H7 (cell line): ENCODE measurements at regions not wholly inside any gene's neighbourhood (a gene's known extent, or its start where the extent isn't known, plus 50 kb on each side); places are given as distances from the start of the nearest gene placed in this dataset.

Experiments used
- DNase-seq: peaks from one replicate; pipeline ENCODE4 v3.0.0; 2012
- H3K27me3 ChIP-seq: 2 replicates; pipeline ENCODE4 v1.6.0; 2011; ENCODE audit warnings: mild to moderate bottlenecking, low read length; ENCODE audit not compliant: control insufficient read depth, insufficient read depth
- H3K36me3 ChIP-seq: replicated peaks from 2 replicates; pipeline ENCODE4 v1.5.1; 2011; ENCODE audit warnings: low read length; ENCODE audit not compliant: control insufficient read depth, insufficient read depth
- H3K4me3 ChIP-seq: 2 replicates; pipeline ENCODE4 v1.5.1; 2011; ENCODE audit warnings: low read depth, mild to moderate bottlenecking, control low read depth, low read length, moderate library complexity; ENCODE audit not compliant: insufficient read depth

- H3K27me3 ChIP-seq, result no peaks in the 10 kb centered on the region; the same call in 1 of the 2 replicates
- DNase-seq, result no peak
- H3K36me3 ChIP-seq, result no peaks in the 10 kb centered on the region
- H3K4me3 ChIP-seq, result no peak overlapping the region
These were observed 112.9 kb upstream of the GPRIN3 start for GRCh38 chr4:89420507-89420906.

- no peaks in the 10 kb centered on the region for H3K36me3 ChIP-seq
- no peak overlapping the region for H3K4me3 ChIP-seq
- H3K27me3 ChIP-seq, result no peaks in the 10 kb centered on the region; the same call in 1 of the 2 replicates
- DNase-seq, result no peak
These were observed 111.6 kb upstream of the GPRIN3 start for GRCh38 chr4:89419111-89419695.

GRCh38 chr4:89416960-89417359 is 109.4 kb upstream of the GPRIN3 start:
- Histone ChIP-seq H3K4me3 (no peak overlapping the region), H3K36me3 (no peaks in the 10 kb centered on the region), H3K27me3 (no peaks in the 10 kb centered on the region; the same call in 1 of the 2 replicates)
- no peak for DNase-seq

- Histone ChIP-seq H3K4me3 (no peak overlapping the region), H3K27me3 (no peaks in the 10 kb centered on the region), H3K36me3 (no peaks in the 10 kb centered on the region)
- DNase-seq, result no peak
These were observed 105.9 kb upstream of the GPRIN3 start for GRCh38 chr4:89413518-89413917.

- no peak for DNase-seq
- no peaks in the 10 kb centered on the region for H3K36me3 ChIP-seq
- no peaks in the 10 kb centered on the region for H3K27me3 ChIP-seq
- no peak overlapping the region for H3K4me3 ChIP-seq
These were observed 104.1 kb upstream of the GPRIN3 start for GRCh38 chr4:89411539-89412309.

GRCh38 chr4:89410687-89411086 is 103.1 kb upstream of the GPRIN3 start:
- no peaks in the 10 kb centered on the region for H3K27me3 ChIP-seq
- DNase-seq, result no peak
- no peaks in the 10 kb centered on the region for H3K36me3 ChIP-seq
- no peak overlapping the region for H3K4me3 ChIP-seq

- no peak overlapping the region for H3K4me3 ChIP-seq
- no peaks in the 10 kb centered on the region for H3K27me3 ChIP-seq
- H3K36me3 ChIP-seq, result no peaks in the 10 kb centered on the region
- DNase-seq, result no peak
These were observed 96.9 kb upstream of the GPRIN3 start for GRCh38 chr4:89404530-89404929.

- H3K27me3 ChIP-seq, result no peaks in the 10 kb centered on the region
- H3K36me3 ChIP-seq, result no peaks in the 10 kb centered on the region
- no peak for DNase-seq
These were observed 96.2 kb upstream of the GPRIN3 start for GRCh38 chr4:89403826-89404225.

GRCh38 chr4:89400287-89401035 is 92.9 kb upstream of the GPRIN3 start:
- H3K27me3 ChIP-seq, result no peaks in the 10 kb centered on the region
- DNase-seq, result no peak
- no peak overlapping the region for H3K4me3 ChIP-seq
- H3K36me3 ChIP-seq, result no peaks in the 10 kb centered on the region

More at GRCh38 chr4:89403826-89404225, 96.2 kb upstream of the GPRIN3 start:
- no peak overlapping the region for H3K4me3 ChIP-seq

GRCh38 chr4:89398644-89399043 is 91.0 kb upstream of the GPRIN3 start:
- Histone ChIP-seq H3K4me3 (no peak overlapping the region), H3K36me3 (no peaks in the 10 kb centered on the region), H3K27me3 (no peaks in the 10 kb centered on the region)
- no peak for DNase-seq

- Histone ChIP-seq H3K4me3 (no peak overlapping the region), H3K36me3 (no peaks in the 10 kb centered on the region), H3K27me3 (no peaks in the 10 kb centered on the region)
- DNase-seq, result no peak
These were observed 90.5 kb upstream of the GPRIN3 start for GRCh38 chr4:89398146-89398545.

GRCh38 chr4:89397441-89397840 is 89.8 kb upstream of the GPRIN3 start:
- no peaks in the 10 kb centered on the region for H3K36me3 ChIP-seq
- no peak for DNase-seq
- H3K4me3 ChIP-seq, result no peak overlapping the region
- H3K27me3 ChIP-seq, result no peaks in the 10 kb centered on the region

- H3K4me3 ChIP-seq, result no peak overlapping the region
- no peaks in the 10 kb centered on the region for H3K36me3 ChIP-seq
- DNase-seq, result no peak
- H3K27me3 ChIP-seq, result no peaks in the 10 kb centered on the region
These were observed 74.8 kb upstream of the GPRIN3 start for GRCh38 chr4:89382439-89382838.

GRCh38 chr4:89380980-89381379 is 73.4 kb upstream of the GPRIN3 start:
- Histone ChIP-seq H3K27me3 (no peaks in the 10 kb centered on the region), H3K36me3 (no peaks in the 10 kb centered on the region), H3K4me3 (no peak overlapping the region)
- DNase-seq, result no peak

- H3K27me3 ChIP-seq, result no peaks in the 10 kb centered on the region
These were observed 72.0 kb upstream of the GPRIN3 start for GRCh38 chr4:89379511-89380044.

More at GRCh38 chr4:89379511-89380044, 72.0 kb upstream of the GPRIN3 start:
- Histone ChIP-seq H3K4me3 (no peak overlapping the region), H3K36me3 (no peaks in the 10 kb centered on the region)
- DNase-seq, result no peak
